ENCODE measurements at regions not wholly inside any gene's neighbourhood (a gene's known extent, or its start where the extent isn't known, plus 50 kb on each side); places are given as distances from the start of the nearest gene placed in this dataset.
"Not testable (repeated sequence)": the region's sequence is repeated elsewhere in the genome, so short reads cannot be mapped to it uniquely, and the experiment has no call there.

GRCh38 chr10:33861016-33861704, 526.7 kb upstream of the NRP1 start:
- Histone ChIP-seq H3K4me3 (no peak overlapping the region), H3K27me3 (ENCODE audit: low read depth) (no peaks in the 10 kb centered on the region), H3K9me3 (replicated peaks) (no peaks in the 10 kb centered on the region), H3K27ac (replicated peaks) (no peak overlapping the region), H3K4me1 (peaks cover 20% of the 10 kb centered on the region), H3K36me3 (no peaks in the 10 kb centered on the region)
- no peak for TF ChIP-seq CTCF (IDR thresholded peaks at IDR 0.05; ENCODE audit: borderline replicate concordance)
- intact Hi-C loops (cut with micrococcal nuclease): no loop called here
- DNase-seq: no peak

DNA sequence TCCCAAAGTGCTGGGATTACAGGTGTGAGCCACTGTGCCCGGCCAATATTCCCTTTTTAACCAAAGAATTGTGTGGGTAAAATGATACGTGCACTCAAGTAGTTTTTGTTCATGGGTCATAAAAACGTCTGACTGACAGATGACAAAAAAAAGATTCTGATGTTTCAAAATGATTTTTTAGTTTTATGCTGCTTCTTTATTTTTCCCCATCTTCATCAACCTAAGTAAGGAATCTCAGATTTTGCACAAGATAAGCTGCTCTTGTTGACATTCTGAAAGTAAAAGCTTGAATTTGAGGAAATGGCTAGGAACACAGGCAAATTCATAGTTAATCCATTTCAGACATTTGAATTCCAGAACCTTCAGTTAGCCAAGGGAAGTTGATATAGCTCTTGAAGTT, 526.1 kb upstream of the NRP1 start:
- Histone ChIP-seq H3K4me1 (peaks cover 20% of the 10 kb centered on the region), H3K27me3 (ENCODE audit: low read depth) (no peaks in the 10 kb centered on the region), H3K4me3 (no peak overlapping the region), H3K9me3 (replicated peaks) (no peaks in the 10 kb centered on the region), H3K27ac (replicated peaks) (no peak overlapping the region), H3K36me3 (no peaks in the 10 kb centered on the region)
- intact Hi-C loops (cut with micrococcal nuclease): no loop called here
- TF ChIP-seq CTCF (IDR thresholded peaks at IDR 0.05; ENCODE audit: borderline replicate concordance): no peak
- no peak for DNase-seq

DNA sequence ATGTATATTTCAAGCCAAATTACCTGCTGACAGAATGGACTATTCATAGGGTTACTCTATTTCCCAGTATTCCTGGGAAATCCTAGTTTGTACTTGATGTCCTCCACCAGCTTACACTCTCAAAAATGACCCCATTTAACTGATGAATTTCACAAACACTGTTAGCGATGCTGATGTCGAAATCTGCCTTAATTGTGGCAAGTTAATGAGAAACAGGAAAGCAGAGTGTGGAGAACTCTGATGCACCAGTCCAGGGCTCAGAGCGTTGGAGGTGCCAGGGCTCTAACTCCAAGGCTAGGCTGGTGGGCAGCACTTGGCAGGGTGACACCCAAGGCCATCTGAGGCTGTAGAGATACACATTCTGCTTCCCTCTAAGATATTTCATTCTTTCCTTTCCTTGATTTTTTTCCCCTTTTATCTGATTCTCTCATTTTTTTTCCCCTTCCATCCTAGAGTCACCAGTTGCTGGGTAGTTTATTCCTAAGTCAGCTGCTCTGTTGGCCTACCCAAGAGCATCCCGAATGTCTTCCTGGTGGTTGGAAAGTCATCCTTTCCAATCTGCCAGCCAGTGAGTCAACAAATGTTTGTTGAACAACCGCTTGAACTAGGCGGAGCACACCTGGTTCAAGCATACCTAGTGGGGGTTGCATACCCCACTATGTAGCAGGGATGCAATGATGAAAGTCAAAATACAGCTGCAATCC, 525.0 kb upstream of the NRP1 start:
- Histone ChIP-seq H3K27ac (replicated peaks) (no peak overlapping the region), H3K9me3 (replicated peaks) (no peaks in the 10 kb centered on the region), H3K4me1 (peaks cover 20% of the 10 kb centered on the region), H3K27me3 (ENCODE audit: low read depth) (no peaks in the 10 kb centered on the region), H3K4me3 (no peak overlapping the region), H3K36me3 (no peaks in the 10 kb centered on the region)
- intact Hi-C loops (cut with micrococcal nuclease): no loop called here
- DNase-seq: no peak
- no peak for TF ChIP-seq CTCF (IDR thresholded peaks at IDR 0.05; ENCODE audit: borderline replicate concordance)

- no peak for TF ChIP-seq CTCF (IDR thresholded peaks at IDR 0.05; ENCODE audit: borderline replicate concordance)
- Histone ChIP-seq H3K4me1 (peaks cover 20% of the 10 kb centered on the region), H3K36me3 (no peaks in the 10 kb centered on the region), H3K4me3 (no peak overlapping the region), H3K9me3 (replicated peaks) (no peaks in the 10 kb centered on the region), H3K27me3 (ENCODE audit: low read depth) (no peaks in the 10 kb centered on the region), H3K27ac (replicated peaks) (no peak overlapping the region)
- intact Hi-C loops (cut with micrococcal nuclease): no loop called here
- DNase-seq: no peak
Observed at GRCh38 chr10:33858326-33858725, 523.9 kb upstream of the NRP1 start.

GRCh38 chr10:33853221-33853620, 518.8 kb upstream of the NRP1 start:
- intact Hi-C loops (cut with micrococcal nuclease); H3K27ac ChIP-seq (replicated peaks); H3K36me3 ChIP-seq; DNase-seq; H3K27me3 ChIP-seq (ENCODE audit: low read depth); H3K4me1 ChIP-seq; H3K9me3 ChIP-seq (replicated peaks); H3K4me3 ChIP-seq: not testable (repeated sequence)

DNA sequence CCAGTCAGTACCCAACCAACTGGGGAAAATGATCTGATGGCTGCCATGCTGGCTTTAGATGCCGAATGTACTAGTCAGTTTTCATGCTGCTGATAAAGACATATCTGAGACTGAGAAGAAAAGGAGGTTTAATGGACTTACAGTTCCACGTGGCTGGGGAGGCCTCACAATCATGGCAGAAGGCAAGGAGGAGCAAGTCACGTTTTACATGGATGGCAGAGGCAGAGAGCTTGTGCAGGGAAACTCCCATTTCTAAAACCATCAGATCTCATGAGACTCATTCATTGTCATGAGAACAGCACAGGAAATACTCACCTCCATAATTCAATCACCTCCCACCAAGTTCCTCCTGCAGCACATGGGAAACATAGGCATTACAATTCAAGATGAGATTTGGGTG, 508.9 kb upstream of the NRP1 start:
- no peaks in the 10 kb centered on the region for H3K4me1 ChIP-seq
- H3K9me3 ChIP-seq (replicated peaks): peaks cover 9% of the 10 kb centered on the region
- no peak for TF ChIP-seq CTCF (IDR thresholded peaks at IDR 0.05; ENCODE audit: borderline replicate concordance)
- intact Hi-C loops (cut with micrococcal nuclease): no loop called here
- H3K4me3 ChIP-seq: no peak overlapping the region
- no peaks in the 10 kb centered on the region for H3K27me3 ChIP-seq (ENCODE audit: low read depth)
- no peak overlapping the region for H3K27ac ChIP-seq (replicated peaks)
- H3K36me3 ChIP-seq: no peaks in the 10 kb centered on the region
- no peak for DNase-seq

Measured in left ventricle myocardium inferior (tissue), 1 donor.